Left forelimb (tissue), 1 donor: ENCODE measurements at regions not wholly inside any gene's neighbourhood (a gene's known extent, or its start where the extent isn't known, plus 50 kb on each side); places are given as distances from the start of the nearest gene placed in this dataset.
"Not testable (repeated sequence)": the region's sequence is repeated elsewhere in the genome, so short reads cannot be mapped to it uniquely, and the experiment has no call there.

Experiments
- DNase-seq: peaks from one replicate; pipeline ENCODE4 v3.0.0-alpha.2; 2018; ENCODE audit warnings: low spot score

DNA sequence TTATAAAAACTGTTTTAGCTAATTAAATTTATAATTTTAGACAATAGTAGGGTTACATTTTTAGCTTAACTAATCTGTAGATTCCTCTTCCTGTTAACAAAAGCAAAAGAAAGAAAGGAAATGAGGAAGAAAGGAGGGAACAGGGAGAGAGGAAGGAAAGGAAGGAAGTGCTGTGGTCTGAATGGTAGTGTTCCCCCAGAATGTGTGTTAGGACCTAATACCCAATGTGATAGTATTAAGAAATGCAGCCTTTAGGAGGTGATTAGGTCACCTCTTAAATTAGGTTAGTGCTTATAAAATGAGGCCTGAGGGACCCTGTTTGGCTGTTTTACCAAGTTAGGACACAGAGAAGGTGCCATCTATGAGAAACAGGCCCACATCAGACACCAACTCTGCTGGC, 136.9 kb upstream of the SAMSN1 start:
- no peak for DNase-seq

DNA sequence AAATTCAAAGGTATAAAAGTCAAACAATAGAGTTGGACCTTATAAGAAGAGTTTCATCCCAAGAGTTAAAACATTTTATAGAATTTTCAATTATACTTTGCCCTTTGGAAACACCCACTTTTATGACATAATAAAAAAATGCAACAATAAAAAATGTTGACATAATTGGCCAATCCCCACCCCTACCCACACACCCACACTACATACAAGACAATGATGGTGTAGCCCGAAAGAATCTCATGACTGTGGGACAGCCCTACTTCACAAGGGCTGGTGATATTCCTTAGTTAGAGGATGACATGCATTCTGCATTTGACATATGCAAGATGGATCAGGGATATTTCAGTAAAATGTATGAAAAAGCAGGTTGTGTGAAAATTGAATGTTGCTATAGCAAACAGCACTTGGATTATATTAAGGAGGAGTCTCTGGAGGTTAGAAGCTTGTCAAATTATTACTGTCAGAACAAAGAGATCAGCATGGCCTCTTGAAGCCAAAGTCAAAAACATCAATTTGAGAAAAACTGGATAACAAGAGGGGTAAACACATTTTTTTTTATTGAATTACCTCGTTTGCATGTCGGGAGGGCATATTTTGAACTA, 133.0 kb upstream of the SAMSN1 start:
- DNase-seq, result no peak

DNA sequence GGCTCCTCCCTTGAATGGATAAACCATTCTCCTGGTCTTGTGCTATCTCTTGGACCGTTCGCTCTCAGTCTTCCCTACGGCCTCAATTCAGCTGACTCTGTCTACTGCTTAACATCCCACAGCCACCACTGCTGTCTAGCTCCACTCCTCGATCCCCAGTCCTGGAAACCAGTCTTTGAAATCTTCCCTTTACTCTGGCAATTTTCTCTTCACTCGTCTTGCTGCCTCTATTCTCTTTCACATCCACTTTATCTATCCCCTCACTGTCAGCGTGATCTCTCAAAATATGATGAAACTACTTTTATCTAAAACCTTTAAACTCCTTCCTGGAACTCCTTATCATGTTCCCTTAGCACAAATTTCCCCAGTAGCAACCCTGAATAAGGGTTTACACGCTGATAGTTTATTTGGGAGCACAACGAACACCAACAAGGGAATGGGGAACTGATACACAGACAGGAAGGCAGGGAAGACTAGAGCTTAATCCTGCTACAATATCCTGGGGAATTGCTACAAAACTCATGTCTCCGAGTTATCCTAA, 131.6 kb upstream of the SAMSN1 start:
- no peak for DNase-seq

DNA sequence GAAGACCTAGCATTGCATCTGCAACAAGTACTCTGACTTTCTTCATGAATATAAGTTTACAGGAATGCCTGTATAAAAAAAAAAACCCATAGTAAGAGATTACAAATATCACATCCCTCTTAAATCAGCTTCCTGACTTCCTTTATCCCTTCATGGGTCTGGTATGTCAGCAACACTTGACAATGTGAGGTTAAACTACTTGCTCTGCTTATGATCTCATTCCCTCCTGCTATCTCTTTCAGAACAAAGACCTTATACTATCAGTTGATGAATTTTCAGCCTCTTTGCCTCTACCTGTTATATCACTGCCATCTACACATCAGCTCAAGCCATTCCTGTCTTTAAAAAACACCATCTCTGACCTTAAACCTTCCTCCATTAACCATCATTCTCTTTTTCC, 130.9 kb upstream of the SAMSN1 start:
- DNase-seq, result no peak

DNA sequence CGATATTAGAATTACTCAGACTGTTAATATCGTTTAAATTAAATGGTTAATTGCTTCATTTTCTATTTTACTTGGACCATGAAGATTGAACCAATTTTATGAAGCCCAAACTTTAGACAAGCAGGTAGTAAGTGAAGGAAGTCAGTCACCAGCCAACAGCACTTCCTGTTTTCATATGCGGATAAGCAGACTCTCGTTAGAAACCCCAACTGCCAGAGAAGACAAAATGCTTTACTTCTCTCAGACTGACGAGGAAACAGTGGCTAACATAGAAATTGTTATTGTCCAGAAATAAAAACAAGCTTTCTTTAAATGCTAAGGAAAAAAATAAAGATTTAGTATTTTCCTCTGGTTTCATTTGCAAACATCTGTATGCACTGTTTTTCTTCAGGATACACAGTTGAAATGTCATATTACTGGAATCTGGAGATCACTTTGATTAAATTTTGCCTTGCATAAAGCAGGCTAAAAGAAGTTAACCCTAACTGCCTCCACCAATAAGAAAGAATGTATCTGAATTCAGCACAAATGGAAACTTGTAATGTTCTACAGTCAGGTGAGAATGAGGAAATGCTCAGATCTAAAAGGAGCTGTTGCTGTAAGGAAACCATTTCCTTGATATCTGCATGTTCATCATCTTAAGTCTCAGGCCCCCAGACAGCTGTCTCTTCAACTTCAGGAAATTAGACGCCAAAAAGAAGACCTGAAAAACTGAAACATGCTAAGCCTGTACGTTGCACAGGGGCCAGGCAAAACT, 129.8 kb upstream of the SAMSN1 start:
- no peak for DNase-seq

DNA sequence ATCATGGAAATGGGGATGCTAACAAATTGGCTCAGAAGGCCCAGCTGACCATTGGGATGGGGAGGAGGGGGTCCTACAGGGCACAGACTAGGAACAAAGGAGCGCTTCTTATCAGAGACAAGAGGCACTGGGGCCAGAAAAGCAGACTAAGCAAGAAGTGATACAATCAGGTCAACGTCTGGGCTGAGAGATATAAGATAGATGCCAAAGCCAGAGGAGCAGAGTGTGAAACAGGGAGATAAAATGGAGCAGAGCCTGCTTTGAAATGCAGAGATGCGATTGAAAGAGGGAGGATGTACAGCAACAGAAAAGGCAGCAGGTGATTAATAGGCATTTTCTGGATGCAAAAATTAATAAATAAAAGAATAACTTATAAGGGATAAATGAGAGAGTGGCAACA, 127.5 kb upstream of the SAMSN1 start:
- no peak for DNase-seq

DNA sequence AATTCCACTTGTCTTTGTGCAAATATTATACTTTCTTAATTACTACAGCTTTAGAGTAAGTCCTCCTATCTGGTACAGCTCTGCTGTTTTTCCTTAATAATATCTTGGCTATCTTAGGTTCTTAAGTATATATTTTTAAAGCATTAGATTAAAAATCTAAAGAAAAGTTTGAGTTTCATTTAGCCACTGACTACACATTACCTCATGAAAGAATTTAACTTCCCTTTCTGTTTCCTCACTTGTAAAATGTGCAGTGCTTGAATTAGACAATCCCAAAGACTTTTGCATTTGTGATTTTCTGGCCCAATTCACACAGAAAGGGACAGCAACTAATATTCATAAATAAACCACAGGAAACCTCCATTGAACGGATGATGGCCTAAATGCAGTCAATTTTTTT, 126.4 kb upstream of the SAMSN1 start:
- DNase-seq, result no peak

DNA sequence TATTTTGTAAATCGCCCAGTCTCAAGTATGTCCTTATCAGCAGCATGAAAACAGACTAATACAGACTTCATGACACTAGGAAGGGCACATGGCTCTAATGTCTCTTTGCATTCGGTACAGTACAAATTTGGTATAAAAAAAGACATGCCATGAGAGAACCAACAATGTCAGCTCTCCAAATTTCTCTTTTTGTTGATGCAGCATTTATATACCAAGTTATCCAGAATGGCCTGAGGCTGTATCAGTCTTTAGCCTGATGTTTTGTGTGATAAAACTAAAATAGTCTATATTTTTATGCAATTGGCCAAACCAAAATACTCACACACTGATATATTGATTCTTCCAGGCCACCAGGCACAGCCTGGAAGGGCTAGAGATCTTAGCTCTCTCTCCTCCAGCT, 124.3 kb upstream of the SAMSN1 start:
- DNase-seq, result no peak

DNA sequence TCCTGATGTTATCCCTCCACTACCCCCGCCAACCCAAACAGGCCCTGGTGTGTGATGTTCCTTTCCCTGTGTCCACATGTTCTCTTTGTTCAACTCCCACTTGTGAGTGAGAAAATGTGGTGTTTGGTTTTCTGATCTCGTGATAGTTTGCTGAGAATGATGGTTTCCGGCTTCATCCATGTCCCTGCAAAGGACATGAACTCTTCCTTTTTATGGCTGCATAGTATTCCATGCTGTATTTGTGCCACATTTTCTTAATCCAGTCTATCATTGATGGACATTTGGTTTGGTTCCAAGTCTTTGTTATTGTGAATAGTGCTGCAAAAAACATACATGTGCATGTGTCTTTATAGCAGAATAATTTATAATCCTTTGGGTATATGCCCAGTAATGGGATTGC, 123.0 kb upstream of the SAMSN1 start:
- DNase-seq, result not testable (repeated sequence)

DNA sequence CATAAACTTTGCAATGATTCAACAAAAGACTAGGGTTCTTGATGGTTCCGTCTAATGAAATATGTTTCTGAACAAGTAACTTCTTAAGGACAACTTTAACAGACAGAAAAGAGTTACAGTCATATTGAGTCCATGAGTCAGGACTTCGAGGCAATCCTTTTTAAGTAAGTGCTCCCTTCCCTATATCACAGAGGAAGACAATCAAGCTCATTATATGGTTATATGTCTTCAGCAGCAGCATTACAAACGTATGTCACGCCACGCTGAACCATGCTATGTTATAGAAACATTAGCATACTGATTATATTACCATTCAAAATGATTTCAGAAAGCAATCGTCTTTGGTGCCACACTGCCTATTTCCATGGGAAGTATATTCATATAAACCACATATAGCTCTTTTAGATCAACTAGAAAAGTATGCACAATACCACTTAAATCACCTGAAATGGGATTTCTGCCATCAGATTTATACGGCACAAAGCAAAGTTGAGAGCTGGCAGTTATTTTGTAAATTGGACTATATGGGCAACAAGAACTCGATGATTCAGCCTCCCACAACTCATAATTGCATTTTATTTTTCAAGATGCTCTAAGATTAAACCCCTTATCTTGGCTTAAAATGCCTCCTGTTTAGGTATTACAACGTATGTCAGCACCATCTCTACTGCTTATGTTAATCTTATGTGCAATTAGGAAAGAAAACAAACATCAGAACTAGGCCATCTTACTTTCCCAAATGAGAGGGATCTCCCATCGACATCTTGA, 111.3 kb upstream of the SAMSN1 start:
- DNase-seq, result no peak

DNA sequence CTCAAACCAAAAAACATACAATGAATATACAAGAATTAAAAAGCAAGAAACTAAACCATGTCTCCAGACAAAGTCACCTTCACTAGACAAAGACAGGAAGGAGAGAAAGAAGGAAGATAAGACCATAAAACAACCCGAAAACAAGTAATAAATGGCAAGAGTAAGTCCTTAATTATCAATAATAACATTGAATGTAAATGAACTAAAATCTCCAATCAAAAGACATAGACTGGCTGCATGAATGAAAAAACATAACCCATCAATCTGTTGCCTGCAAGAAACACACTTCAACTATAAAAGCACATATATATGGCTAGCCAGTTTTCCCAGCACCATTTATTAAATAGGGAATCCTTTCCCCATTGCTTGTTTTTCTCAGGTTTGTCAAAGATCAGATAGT, 100.8 kb upstream of the SAMSN1 start:
- DNase-seq, result no peak

DNA sequence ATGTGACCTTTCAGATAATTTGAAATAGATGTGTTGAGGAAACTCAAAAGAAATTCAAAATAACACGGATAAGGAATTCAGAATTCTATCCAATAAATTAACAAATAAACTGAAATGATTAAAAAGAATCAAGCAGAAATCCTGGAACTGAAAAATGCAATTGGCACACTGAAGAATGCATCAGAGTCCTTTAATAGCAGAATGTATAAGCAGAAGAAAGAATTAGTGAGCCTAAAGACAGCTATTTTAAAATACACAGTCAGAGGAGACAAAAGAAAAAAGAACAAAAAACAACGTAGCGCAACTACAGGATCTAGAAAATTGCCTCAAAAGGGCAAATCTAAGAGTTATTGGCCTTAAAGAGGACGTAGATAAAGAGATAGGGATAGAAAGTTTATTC, 99.6 kb upstream of the SAMSN1 start:
- DNase-seq, result no peak

DNA sequence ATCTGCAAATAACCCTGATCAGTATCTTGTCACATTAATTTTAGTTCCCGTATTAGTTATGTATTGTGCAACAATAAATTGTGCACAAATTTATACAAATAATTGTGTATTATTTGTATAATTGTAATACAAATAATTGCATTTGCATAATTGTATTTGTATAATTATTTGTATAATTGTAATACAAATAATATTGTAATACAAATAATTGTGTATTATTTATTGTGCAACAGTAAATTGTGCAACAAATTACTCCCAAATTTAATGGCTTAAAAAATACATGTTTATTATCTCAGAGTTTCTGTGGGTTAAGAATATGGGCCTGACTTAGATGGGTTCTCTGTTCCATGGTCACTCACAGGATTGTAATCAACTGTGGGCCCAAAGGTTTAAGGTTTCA, 86.2 kb upstream of the SAMSN1 start:
- no peak for DNase-seq

DNA sequence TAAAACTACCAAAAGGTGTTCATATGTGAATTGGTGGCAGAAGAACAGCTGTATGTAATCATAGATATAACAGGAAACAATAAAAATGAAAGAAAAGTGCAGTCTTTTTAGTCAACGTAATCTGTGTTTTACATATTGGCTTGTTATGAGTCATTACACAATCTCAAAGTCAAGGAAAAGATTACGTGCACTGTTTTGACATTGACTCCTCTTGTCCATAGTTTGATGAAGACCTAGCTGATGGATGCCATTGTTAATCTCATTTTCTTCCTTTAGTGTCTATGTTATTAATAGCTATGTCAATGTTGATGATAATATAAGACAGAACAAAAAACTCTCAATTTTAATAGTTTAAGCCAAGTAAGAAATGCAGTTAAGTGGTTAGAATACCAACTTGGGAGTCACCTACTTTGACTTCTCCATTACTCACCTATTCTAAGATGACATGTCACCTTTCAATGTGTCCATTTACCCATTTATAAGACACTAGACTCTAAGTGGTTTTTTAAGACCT, 84.5 kb upstream of the SAMSN1 start:
- no peak for DNase-seq

DNA sequence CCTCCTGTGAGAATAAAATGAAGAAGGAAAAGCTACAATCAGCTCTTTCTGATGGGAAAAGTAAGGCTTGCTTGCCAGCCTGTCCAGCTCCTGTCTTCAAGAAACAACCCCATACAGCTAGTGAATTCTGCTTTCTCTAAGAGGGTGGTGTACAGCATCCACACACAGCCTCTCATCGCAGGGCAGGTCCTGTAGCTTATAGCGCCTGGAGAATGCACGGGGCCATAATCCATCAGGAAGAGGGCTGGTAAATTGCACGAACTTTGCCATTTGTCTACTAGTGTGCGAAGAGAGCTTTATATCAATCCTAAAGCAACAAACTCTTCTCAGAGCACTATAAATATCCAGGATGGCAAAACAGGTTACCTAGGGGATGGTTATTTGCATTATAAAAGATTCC, 83.3 kb upstream of the SAMSN1 start:
- no peak for DNase-seq

DNA sequence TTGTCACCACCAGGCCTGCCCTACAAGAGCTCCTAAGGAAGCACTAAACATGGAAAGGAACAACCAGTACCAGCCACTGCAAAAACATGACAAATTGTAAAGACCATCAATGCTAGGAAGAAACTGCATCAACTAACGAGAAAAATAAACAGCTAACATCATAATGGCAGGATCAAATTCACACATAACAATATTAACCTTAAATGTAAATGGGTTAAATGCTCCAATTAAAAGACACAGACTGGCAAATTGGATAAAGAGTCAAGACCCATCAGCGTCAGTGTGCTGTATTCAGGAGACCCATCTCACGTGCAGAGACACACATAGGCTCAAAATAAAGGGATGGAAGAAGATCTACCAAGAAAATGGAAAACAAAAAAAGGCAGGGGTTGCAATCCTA, 77.0 kb upstream of the SAMSN1 start:
- not testable (repeated sequence) for DNase-seq

DNA sequence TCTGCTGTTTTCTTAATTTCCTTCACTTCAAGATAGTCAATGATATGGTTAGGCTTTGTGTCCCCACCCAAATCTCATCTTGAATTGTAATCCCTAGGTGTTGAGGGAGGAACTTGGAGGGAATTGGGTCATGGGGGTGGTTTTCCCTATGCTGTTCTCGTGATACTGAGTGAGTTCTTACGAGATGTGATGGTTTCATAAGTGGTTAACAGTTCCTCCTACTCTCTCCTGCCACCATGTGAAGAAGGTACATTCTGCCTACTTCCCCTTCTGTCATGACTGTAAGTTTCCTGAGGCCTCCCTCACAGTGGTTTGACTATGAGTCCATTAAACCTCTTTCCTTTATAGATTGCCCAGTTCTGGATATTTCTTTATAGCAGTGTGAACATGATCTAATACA, 74.0 kb upstream of the SAMSN1 start:
- no peak for DNase-seq

DNA sequence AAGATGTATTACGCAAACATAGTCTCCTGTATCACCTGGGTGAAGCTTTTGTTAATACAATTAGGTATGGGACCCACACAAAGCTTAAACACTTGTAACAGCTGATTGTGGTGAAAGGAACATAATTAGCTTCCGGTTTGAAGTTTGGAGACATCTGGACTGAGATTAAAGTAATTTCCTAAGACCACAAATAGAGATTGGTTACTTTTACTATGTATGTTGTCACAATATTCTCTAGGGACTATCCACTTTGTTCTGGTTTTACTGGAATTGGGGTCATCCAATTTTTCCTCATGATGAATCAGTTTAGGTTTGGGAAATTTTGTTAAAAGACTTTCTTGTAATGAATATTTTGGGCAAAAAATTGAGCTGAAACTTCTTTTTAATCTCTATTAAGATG, 71.8 kb upstream of the SAMSN1 start:
- DNase-seq, result no peak

DNA sequence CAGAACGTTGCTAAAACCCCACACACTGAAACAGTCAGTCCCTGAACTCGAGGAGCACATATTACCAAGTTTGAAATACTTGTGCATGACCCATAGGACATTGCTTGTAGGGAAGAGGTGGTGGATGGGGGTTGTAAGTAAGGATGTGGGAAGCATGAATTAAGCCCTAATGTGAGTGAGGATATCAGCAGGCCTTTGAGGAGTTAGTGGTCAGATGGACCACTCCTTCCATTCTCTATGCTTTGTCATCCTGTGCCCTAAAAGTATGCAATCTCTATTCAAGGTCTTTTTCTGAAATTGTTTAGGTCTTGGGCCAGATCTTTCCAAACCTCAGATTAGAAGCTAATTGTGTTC, 70.9 kb upstream of the SAMSN1 start:
- no peak for DNase-seq

DNA sequence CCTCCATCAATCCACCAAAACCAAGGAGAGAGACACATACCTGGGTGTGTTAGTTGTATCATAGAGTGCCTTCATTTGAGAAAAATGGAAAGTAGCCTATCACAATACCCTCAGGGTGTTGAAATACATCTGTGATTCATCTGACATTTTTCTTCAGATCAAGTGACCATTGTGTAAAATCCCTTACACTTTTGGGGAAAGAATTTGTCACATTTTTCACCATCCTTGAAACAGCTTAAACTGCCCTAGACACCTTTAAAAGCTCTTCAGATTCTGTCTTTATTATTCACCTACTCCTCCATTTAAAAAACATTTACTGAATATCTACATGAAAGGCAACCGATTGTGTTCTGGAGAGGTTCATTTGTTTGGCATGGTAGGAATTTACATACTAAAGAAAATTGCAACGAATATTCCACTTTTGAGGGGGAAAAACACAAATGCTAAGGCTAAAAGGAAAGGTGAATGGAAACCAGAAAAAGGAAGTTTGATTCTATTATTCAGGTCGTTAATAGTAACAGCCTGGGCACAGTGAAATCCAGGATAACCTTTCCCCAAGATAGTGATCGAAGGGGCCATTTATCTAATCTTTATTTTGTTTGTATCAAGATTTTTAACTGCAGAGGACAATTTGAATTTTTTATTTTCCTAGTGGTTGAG, 70.4 kb upstream of the SAMSN1 start:
- DNase-seq, result no peak

DNA sequence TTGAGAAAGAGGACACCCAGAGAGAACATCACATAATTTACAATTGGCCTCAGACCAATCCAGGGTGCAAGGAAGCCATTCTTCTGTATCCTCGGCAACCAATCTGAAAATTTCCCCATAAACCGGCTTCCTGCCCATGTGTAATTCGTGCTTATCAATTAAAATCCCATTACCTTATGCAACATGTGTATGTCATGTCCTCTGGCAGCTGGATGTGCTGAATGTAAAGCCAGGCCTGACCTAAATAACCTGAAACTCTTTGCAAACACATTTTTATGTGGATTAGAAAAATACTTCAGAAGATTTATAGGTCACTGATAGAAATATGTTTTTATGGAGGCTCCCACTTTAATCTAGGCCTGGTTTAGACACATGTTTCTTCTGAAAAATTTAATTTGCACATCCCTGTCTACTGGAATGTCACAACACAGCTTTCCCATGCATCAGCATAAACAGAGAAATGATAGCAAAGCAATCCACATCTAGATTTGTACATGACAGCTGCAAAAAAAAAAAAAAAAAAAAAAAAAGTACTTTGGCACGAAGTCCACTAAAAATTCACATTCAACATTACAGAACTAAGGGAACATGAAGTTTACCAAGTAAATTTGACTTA, 69.4 kb upstream of the SAMSN1 start:
- no peak for DNase-seq

DNA sequence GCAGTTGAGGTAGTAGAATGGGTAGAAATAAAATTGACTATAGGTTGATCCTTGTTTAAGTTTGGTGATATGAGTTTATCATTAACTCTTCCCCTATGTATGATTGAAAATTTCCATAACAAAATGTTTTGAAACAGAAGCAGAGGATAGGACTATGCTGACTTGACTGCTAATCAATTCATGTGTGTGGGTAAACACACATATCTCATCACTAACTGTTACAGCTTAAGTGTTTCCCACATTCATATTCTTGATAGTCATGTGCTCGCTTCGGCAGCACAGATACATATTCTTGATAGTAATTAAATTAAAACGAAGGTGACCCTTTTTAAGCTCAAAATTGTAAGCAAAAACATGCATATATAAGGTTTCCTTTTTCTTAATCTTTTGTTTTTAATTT, 68.2 kb upstream of the SAMSN1 start:
- no peak for DNase-seq
